HUES6 (cell line): ENCODE measurements at regions not wholly inside any gene's neighbourhood (a gene's known extent, or its start where the extent isn't known, plus 50 kb on each side); places are given as distances from the start of the nearest gene placed in this dataset.

ENCODE experiments used
- H3K27ac ChIP-seq: 2 replicates; pipeline ENCODE4 v1.7.0; 2013; ENCODE audit warnings: low read depth, mild to moderate bottlenecking, low read length, inconsistent platforms
- H3K27me3 ChIP-seq: 2 replicates; pipeline ENCODE4 v1.6.1; 2013; ENCODE audit warnings: low read length; ENCODE audit not compliant: control insufficient read depth, insufficient read depth
- H3K36me3 ChIP-seq: 2 replicates; pipeline ENCODE4 v1.6.1; 2013; ENCODE audit warnings: low read length; ENCODE audit not compliant: control insufficient read depth, insufficient read depth
- H3K4me1 ChIP-seq: 2 replicates; pipeline ENCODE4 v1.6.1; 2013; ENCODE audit warnings: low read length; ENCODE audit not compliant: control insufficient read depth, insufficient read depth
- H3K4me3 ChIP-seq: 2 replicates; pipeline ENCODE4 v1.5.1; 2013; ENCODE audit warnings: low read depth, low read length
- H3K9ac ChIP-seq: one replicate; pipeline ENCODE4 v1.6.1; 2013; ENCODE audit warnings: mild to moderate bottlenecking, low read length
- H3K9me3 ChIP-seq: 2 replicates; pipeline ENCODE4 v1.6.1; 2013; ENCODE audit warnings: low read depth, low read length; ENCODE audit not compliant: control insufficient read depth, insufficient read depth

GRCh38 chr1:232555494-232556210 lies 74.3 kb downstream of the SIPA1L2 start:
- Histone ChIP-seq H3K9ac (peak overlapping the region; percentile 53), H3K36me3 (no peaks in the 10 kb centered on the region; the same call in 1 of the 2 replicates), H3K27ac (peak overlapping the region; percentile 84; the same call in 1 of the 2 replicates), H3K4me1 (peaks cover 87% of the 10 kb centered on the region), H3K27me3 (no peaks in the 10 kb centered on the region), H3K4me3 (peak overlapping the region; percentile 12; the same call in 1 of the 2 replicates), H3K9me3 (no peaks in the 10 kb centered on the region)

- H3K36me3 ChIP-seq: no peaks in the 10 kb centered on the region; the same call in 1 of the 2 replicates
- no peak overlapping the region for H3K4me3 ChIP-seq
- H3K27me3 ChIP-seq: no peaks in the 10 kb centered on the region
- H3K27ac ChIP-seq: peak overlapping the region; percentile 84; the same call in 1 of the 2 replicates
- peak overlapping the region; percentile 54 for H3K9ac ChIP-seq
- H3K9me3 ChIP-seq: no peaks in the 10 kb centered on the region
- peaks cover 90% of the 10 kb centered on the region for H3K4me1 ChIP-seq
Measured at GRCh38 chr1:232554409-232554808, 75.5 kb downstream of the SIPA1L2 start.

- H3K27ac ChIP-seq: peak overlapping the region; percentile 84; the same call in 1 of the 2 replicates
- no peaks in the 10 kb centered on the region for H3K9me3 ChIP-seq
- peaks cover 90% of the 10 kb centered on the region for H3K4me1 ChIP-seq
- H3K27me3 ChIP-seq: no peaks in the 10 kb centered on the region
- no peak overlapping the region for H3K9ac ChIP-seq
- H3K4me3 ChIP-seq: no peak overlapping the region
- no peaks in the 10 kb centered on the region; the same call in 1 of the 2 replicates for H3K36me3 ChIP-seq
Measured at GRCh38 chr1:232553809-232554208, 76.1 kb downstream of the SIPA1L2 start.

- no peaks in the 10 kb centered on the region for H3K9me3 ChIP-seq
- no peaks in the 10 kb centered on the region; the same call in 1 of the 2 replicates for H3K36me3 ChIP-seq
- no peaks in the 10 kb centered on the region for H3K27me3 ChIP-seq
- no peak overlapping the region for H3K4me3 ChIP-seq
- peaks cover 90% of the 10 kb centered on the region for H3K4me1 ChIP-seq
- H3K9ac ChIP-seq: no peak overlapping the region
- H3K27ac ChIP-seq: peak overlapping the region; percentile 84; the same call in 1 of the 2 replicates
Measured at GRCh38 chr1:232553050-232553754, 76.7 kb downstream of the SIPA1L2 start.

GRCh38 chr1:232551386-232551785 lies 78.5 kb downstream of the SIPA1L2 start:
- H3K9me3 ChIP-seq: no peaks in the 10 kb centered on the region
- no peaks in the 10 kb centered on the region; the same call in 1 of the 2 replicates for H3K36me3 ChIP-seq
- peaks cover 84% of the 10 kb centered on the region for H3K4me1 ChIP-seq
- no peak overlapping the region; the same call in 1 of the 2 replicates for H3K4me3 ChIP-seq
- peak overlapping the region; percentile 43; the same call in 1 of the 2 replicates for H3K27ac ChIP-seq
- H3K27me3 ChIP-seq: no peaks in the 10 kb centered on the region
- no peak overlapping the region for H3K9ac ChIP-seq

GRCh38 chr1:232550007-232550406 lies 79.9 kb downstream of the SIPA1L2 start:
- no peaks in the 10 kb centered on the region for H3K27me3 ChIP-seq

GRCh38 chr1:232548691-232549090 lies 81.2 kb downstream of the SIPA1L2 start:
- Histone ChIP-seq H3K36me3 (no peaks in the 10 kb centered on the region; the same call in 1 of the 2 replicates), H3K27me3 (no peaks in the 10 kb centered on the region), H3K9ac (peak overlapping the region; percentile 35), H3K4me1 (peaks cover 63% of the 10 kb centered on the region), H3K9me3 (no peaks in the 10 kb centered on the region), H3K27ac (no peak overlapping the region), H3K4me3 (peak overlapping the region; percentile 35; the same call in 1 of the 2 replicates)

More at GRCh38 chr1:232550007-232550406, 79.9 kb downstream of the SIPA1L2 start:
- peaks cover 76% of the 10 kb centered on the region for H3K4me1 ChIP-seq
- no peak overlapping the region for H3K27ac ChIP-seq
- no peak overlapping the region for H3K9ac ChIP-seq
- no peaks in the 10 kb centered on the region for H3K9me3 ChIP-seq
- no peak overlapping the region for H3K4me3 ChIP-seq
- no peaks in the 10 kb centered on the region; the same call in 1 of the 2 replicates for H3K36me3 ChIP-seq

GRCh38 chr1:232547938-232548484 lies 81.9 kb downstream of the SIPA1L2 start:
- Histone ChIP-seq H3K36me3 (no peaks in the 10 kb centered on the region; the same call in 1 of the 2 replicates), H3K4me1 (peaks cover 56% of the 10 kb centered on the region), H3K27ac (no peak overlapping the region), H3K4me3 (peak overlapping the region; percentile 35; the same call in 1 of the 2 replicates), H3K9ac (no peak overlapping the region), H3K9me3 (no peaks in the 10 kb centered on the region), H3K27me3 (no peaks in the 10 kb centered on the region)

GRCh38 chr1:232542633-232543593 lies 87.0 kb downstream of the SIPA1L2 start:
- peaks cover 40% of the 10 kb centered on the region for H3K4me1 ChIP-seq
- no peaks in the 10 kb centered on the region for H3K36me3 ChIP-seq
- H3K9me3 ChIP-seq: no peaks in the 10 kb centered on the region
- no peaks in the 10 kb centered on the region for H3K27me3 ChIP-seq
- H3K9ac ChIP-seq: no peak overlapping the region
- H3K4me3 ChIP-seq: no peak overlapping the region
- no peak overlapping the region for H3K27ac ChIP-seq

GRCh38 chr1:232538943-232539302 lies 91.0 kb downstream of the SIPA1L2 start:
- Histone ChIP-seq H3K36me3 (no peaks in the 10 kb centered on the region), H3K9me3 (no peaks in the 10 kb centered on the region), H3K4me3 (no peak overlapping the region), H3K9ac (no peak overlapping the region), H3K27me3 (no peaks in the 10 kb centered on the region), H3K27ac (peak overlapping the region; percentile 11; the same call in 1 of the 2 replicates), H3K4me1 (peaks cover 34% of the 10 kb centered on the region)
